H1 (cell line): ENCODE measurements at regions not wholly inside any gene's neighbourhood (a gene's known extent, or its start where the extent isn't known, plus 50 kb on each side); places are given as distances from the start of the nearest gene placed in this dataset.

Source experiments
- CTCF ChIA-PET: fragments of 300-600 bp; sonication (Branson Sonifier 250); formaldehyde crosslinking; loops from one replicate; lab custom pipeline; 2021; ENCODE audit not compliant: partially characterized antibody; lab: Charles Lee
- POLR2A ChIA-PET: fragments of 300-600 bp; sonication (Branson Sonifier 250); formaldehyde crosslinking; loops from one replicate; lab custom pipeline; 2021; ENCODE audit warnings: inconsistent platforms; ENCODE audit not compliant: partially characterized antibody; lab: Charles Lee
- DNase-seq, 2 experiments: peaks; one replicate each; pipeline versions ENCODE4 v3.0.0 to v3.0.0-alpha.2; 2010 to 2022; ENCODE audit warnings: low spot score in 2 of 2, low read depth in 1 of 2, mixed read lengths in 1 of 2
- FAIRE-seq: peaks from 2 replicates; lab custom pipeline; 2011; peaks lifted over from hg19 to GRCh38; lab: Jason Lieb, UNC
- H2AFZ ChIP-seq: 2 replicates; pipeline ENCODE4 v1.8.1; 2012; ENCODE audit warnings: low read length, inconsistent platforms
- H2AK5ac ChIP-seq: 2 replicates; pipeline ENCODE4 v1.6.1; 2013; ENCODE audit warnings: low read depth, low read length
- H2BK120ac ChIP-seq: replicated peaks from 2 replicates; pipeline ENCODE3; 2013; ENCODE audit warnings: low read depth, low read length, inconsistent platforms
- H2BK12ac ChIP-seq: 2 replicates; pipeline ENCODE4 v1.6.1; 2013; ENCODE audit warnings: low read depth, low read length
- H2BK15ac ChIP-seq: 2 replicates; pipeline ENCODE4 v1.6.1; 2013; ENCODE audit warnings: low read length
- H2BK20ac ChIP-seq: 2 replicates; pipeline ENCODE4 v1.6.1; 2013; ENCODE audit warnings: low read length
- H2BK5ac ChIP-seq: 2 replicates; pipeline ENCODE4 v1.6.1; 2013; ENCODE audit warnings: low read depth, low read length
- H3K14ac ChIP-seq: 2 replicates; pipeline ENCODE4 v1.6.1; 2013; ENCODE audit warnings: inconsistent platforms; ENCODE audit not compliant: insufficient read length
- H3K18ac ChIP-seq: 2 replicates; pipeline ENCODE4 v1.6.1; 2013; ENCODE audit warnings: low read length; ENCODE audit errors: extremely low read depth
- H3K23ac ChIP-seq: 2 replicates; pipeline ENCODE4 v1.6.1; 2013; ENCODE audit warnings: inconsistent platforms; ENCODE audit not compliant: insufficient read length
- H3K23me2 ChIP-seq: 2 replicates; pipeline ENCODE4 v1.6.1; 2013; ENCODE audit warnings: low read depth, low read length
- H3K27ac ChIP-seq: 2 replicates; pipeline ENCODE4 v1.6.1; 2011; ENCODE audit warnings: low read depth, low read length, inconsistent platforms
- H3K27me3 ChIP-seq, 4 experiments: replicated peaks in 1 of 4; 1 replicate in 1 of 4; 2 replicates in 3 of 4; pipeline versions ENCODE4 v1.6.1 to v1.8.1; 2011 to 2013; ENCODE audit warnings: low read length in 3 of 4, mild to moderate bottlenecking in 3 of 4, inconsistent platforms in 2 of 4, mixed read lengths in 2 of 4, moderate library complexity in 1 of 4; ENCODE audit not compliant: control insufficient read depth in 3 of 4, insufficient read depth in 3 of 4; ENCODE audit errors: extremely low read depth in 1 of 4
- H3K36me3 ChIP-seq, 4 experiments: 2 replicates each; pipeline versions ENCODE4 v1.6.1 to v1.8.1; 2011 to 2013; ENCODE audit warnings: mild to moderate bottlenecking in 4 of 4, low read length in 3 of 4, moderate library complexity in 2 of 4, control low read depth in 1 of 4, inconsistent platforms in 1 of 4; ENCODE audit not compliant: insufficient read depth in 4 of 4, control insufficient read depth in 2 of 4
- H3K4ac ChIP-seq: replicated peaks from 2 replicates; pipeline ENCODE3; 2013; ENCODE audit warnings: low read length, low read depth, mixed read lengths, inconsistent platforms; ENCODE audit not compliant: insufficient read length
- H3K4me1 ChIP-seq, 4 experiments: replicated peaks in 1 of 4; 1 replicate in 1 of 4; 2 replicates in 3 of 4; pipeline versions ENCODE4 v1.6.1 to v1.8.1; 2011 to 2013; ENCODE audit warnings: low read length in 3 of 4, inconsistent platforms in 2 of 4, mixed read lengths in 1 of 4; ENCODE audit not compliant: insufficient read depth in 4 of 4, control insufficient read depth in 3 of 4
- H3K4me2 ChIP-seq, 2 experiments: 2 replicates each; pipeline versions ENCODE4 v1.6.1 to v1.8.1; 2011 to 2013; ENCODE audit warnings: low read depth in 2 of 2, low read length in 2 of 2, control low read depth in 1 of 2, inconsistent platforms in 1 of 2, mild to moderate bottlenecking in 1 of 2; ENCODE audit not compliant: insufficient read depth in 1 of 2
- H3K4me3 ChIP-seq, 4 experiments: fragments of 200-600, 300-600 bp in 1 of 4; sonication (generic), shearing (Covaris generic), sonication (Bioruptor Twin) in 1 of 4; 2 replicates each; pipeline versions ENCODE4 v1.5.1 to v1.8.1; 2011 to 2016; ENCODE audit warnings: low read length in 4 of 4, low read depth in 3 of 4, control low read depth in 2 of 4, inconsistent platforms in 2 of 4, mild to moderate bottlenecking in 2 of 4, mixed read lengths in 1 of 4, moderate library complexity in 1 of 4; ENCODE audit not compliant: insufficient read depth in 2 of 4; ENCODE audit errors: extremely low read depth in 1 of 4
- H3K56ac ChIP-seq: replicated peaks from 2 replicates; pipeline ENCODE3; 2013; ENCODE audit warnings: low read depth, mild to moderate bottlenecking, mixed read lengths, low read length, inconsistent platforms; ENCODE audit not compliant: insufficient read length
- H3K79me1 ChIP-seq: 2 replicates; pipeline ENCODE4 v1.6.1; 2013; ENCODE audit warnings: low read depth, low read length, control low read depth
- H3K79me2 ChIP-seq, 2 experiments: 2 replicates each; pipeline versions ENCODE4 v1.6.1 to v1.8.1; 2012 to 2013; ENCODE audit warnings: low read length in 2 of 2, mild to moderate bottlenecking in 2 of 2, inconsistent platforms in 1 of 2; ENCODE audit not compliant: insufficient read depth in 2 of 2, control insufficient read depth in 1 of 2
- H3K9ac ChIP-seq, 4 experiments: replicated peaks in 1 of 4; 1 replicate in 1 of 4; 2 replicates in 3 of 4; pipeline versions ENCODE4 v1.6.1 to v1.8.1; 2011 to 2013; ENCODE audit warnings: low read depth in 3 of 4, low read length in 3 of 4, control low read depth in 2 of 4, mild to moderate bottlenecking in 2 of 4, moderate library complexity in 2 of 4, inconsistent platforms in 1 of 4; ENCODE audit errors: extremely low read depth in 1 of 4
- H3K9me3 ChIP-seq, 2 experiments: 2 replicates each; pipeline versions ENCODE4 v1.6.1 to v1.8.1; 2012 to 2013; ENCODE audit warnings: mild to moderate bottlenecking in 2 of 2, moderate library complexity in 2 of 2, control low read depth in 1 of 2, inconsistent platforms in 1 of 2, low read depth in 1 of 2, low read length in 1 of 2, mixed read lengths in 1 of 2; ENCODE audit not compliant: insufficient read depth in 2 of 2
- H4K20me1 ChIP-seq, 2 experiments: replicated peaks in 1 of 2; 2 replicates each; pipeline versions ENCODE3 to v1.8.1; 2011 to 2013; ENCODE audit warnings: inconsistent platforms in 2 of 2, low read length in 2 of 2, mild to moderate bottlenecking in 1 of 2; ENCODE audit not compliant: insufficient read depth in 2 of 2, control insufficient read depth in 1 of 2
- H4K5ac ChIP-seq: 2 replicates; pipeline ENCODE4 v1.6.1; 2013; ENCODE audit warnings: low read length, low read depth, mixed read lengths, inconsistent platforms; ENCODE audit not compliant: insufficient read length
- H4K8ac ChIP-seq: 2 replicates; pipeline ENCODE4 v1.8.0; 2013; ENCODE audit warnings: mild to moderate bottlenecking, moderate library complexity, low read length, inconsistent platforms; ENCODE audit not compliant: insufficient read depth; ENCODE audit errors: extremely low read depth
- H4K91ac ChIP-seq: replicated peaks from 2 replicates; pipeline ENCODE3; 2013; ENCODE audit warnings: low read length, mixed read lengths, inconsistent platforms; ENCODE audit not compliant: insufficient read length
- BCL11A ChIP-seq, 2 experiments: IDR thresholded peaks; one replicate each; pipeline ENCODE4 v1.6.1; 2011; ENCODE audit warnings: low read depth in 2 of 2, low read length in 2 of 2, mild to moderate bottlenecking in 2 of 2
- EGR1 ChIP-seq: IDR thresholded peaks from 2 replicates; pipeline ENCODE4 v1.6.1; 2011; ENCODE audit warnings: low read depth, low read length, borderline replicate concordance
- RXRA ChIP-seq: IDR thresholded peaks from 2 replicates; pipeline ENCODE4 v1.6.1; 2011; ENCODE audit warnings: low read depth, mild to moderate bottlenecking, low read length, moderate library complexity; ENCODE audit not compliant: insufficient read depth
- SIN3A ChIP-seq, 2 experiments: IDR thresholded peaks in 1 of 2; conservative IDR thresholded peaks in 1 of 2; 2 replicates each; pipeline ENCODE4 v1.6.1; 2011 to 2012; ENCODE audit warnings: low read length in 2 of 2, improper control_type of control experiment in 1 of 2, low read depth in 1 of 2, mild to moderate bottlenecking in 1 of 2
- SP2 ChIP-seq: IDR thresholded peaks from 2 replicates; pipeline ENCODE4 v1.6.1; 2012; ENCODE audit warnings: mild to moderate bottlenecking, low read length, inconsistent platforms
- TEAD4 ChIP-seq: IDR thresholded peaks from 2 replicates; pipeline ENCODE4 v1.6.1; 2012; ENCODE audit warnings: low read depth, low read length, inconsistent platforms, mixed read lengths
- WGBS, 2 experiments: shearing (Covaris generic) in 1 of 2; methylation state at CpG; one replicate each; pipeline versions ENCODE4 v1.1.6 to v1.1.7; 2013 to 2015; ENCODE audit warnings: low lambda C conversion rate in 2 of 2, mixed read lengths in 2 of 2, inconsistent platforms in 1 of 2, low coverage in 1 of 2, missing lambda C conversion rate in 1 of 2; ENCODE audit not compliant: insufficient replicate concordance in 2 of 2, insufficient coverage in 1 of 2, insufficient read length in 1 of 2; ENCODE audit errors: extremely low coverage in 1 of 2, missing lambda C conversion rate in 1 of 2; 5-methylcytosine and 5-hydroxymethylcytosine counted together

- H3K56ac ChIP-seq = no peak overlapping the region
- no peak overlapping the region for H2BK120ac ChIP-seq
- H3K27me3 ChIP-seq = no peaks in the 10 kb centered on the region
- 68% methylated on average over 2 of the region's 2 CpGs; no CpG with 5 or more reads in 1 of the 2 experiments for WGBS, 2 experiments
- H3K79me2 ChIP-seq = no peaks in the 10 kb centered on the region
- no peak overlapping the region for H2BK5ac ChIP-seq
- H4K5ac ChIP-seq = no peak overlapping the region
- no peak overlapping the region for H3K14ac ChIP-seq
- no peak overlapping the region for H2AK5ac ChIP-seq
- no peaks in the 10 kb centered on the region for H3K79me1 ChIP-seq
- H2BK12ac ChIP-seq = no peak overlapping the region
- no peaks in the 10 kb centered on the region; a peak in 1 of 4 replicates for H3K9me3 ChIP-seq
- FAIRE-seq = no peak
- no peak overlapping the region for H3K4ac ChIP-seq
- no peaks in the 10 kb centered on the region for H3K36me3 ChIP-seq
- CTCF ChIA-PET = no interaction called here
- H3K4me3 ChIP-seq = no peak overlapping the region
- no peak overlapping the region for H2BK20ac ChIP-seq
- no peak overlapping the region for H4K8ac ChIP-seq
- H3K4me1 ChIP-seq = no peaks in the 10 kb centered on the region
- H3K18ac ChIP-seq = no peak overlapping the region
- H3K9ac ChIP-seq = no peak overlapping the region
- POLR2A ChIA-PET = no interaction called here
- H4K91ac ChIP-seq = no peak overlapping the region
- H4K20me1 ChIP-seq = no peaks in the 10 kb centered on the region
- no peak overlapping the region for H2BK15ac ChIP-seq
- no peak overlapping the region for H3K27ac ChIP-seq
- H3K4me2 ChIP-seq = no peak overlapping the region
- no peaks in the 10 kb centered on the region for H3K23me2 ChIP-seq
- no peak for DNase-seq
- H2AFZ ChIP-seq = no peak overlapping the region
- H3K23ac ChIP-seq = no peak overlapping the region
- TF ChIP-seq SIN3A (conservative IDR thresholded peaks at IDR 0.05 in 1 of 2, IDR thresholded peaks at IDR 0.05 in 1 of 2; ENCODE audit: low read depth in 1 of 2, low read length in 2 of 2) (no peak), TEAD4 (no peak), EGR1 (no peak), RXRA (no peak), BCL11A (IDR thresholded peaks at IDR 0.05; ENCODE audit: low read depth in 2 of 2, low read length in 2 of 2) (no peak), SP2 (no peak)
Observed at GRCh38 chr6:154561750-154562149, 51.3 kb upstream of the CNKSR3 start.
